Esophagus (tissue), 2 donors: ENCODE measurements at regions not wholly inside any gene's neighbourhood (a gene's known extent, or its start where the extent isn't known, plus 50 kb on each side); places are given as distances from the start of the nearest gene placed in this dataset.

ENCODE experiments used
- H3K27ac ChIP-seq, 2 donors: one replicate each; pipeline ENCODE4 v1.5.1; 2013; ENCODE audit warnings: low read depth in 2 of 2, mild to moderate bottlenecking in 2 of 2, inconsistent platforms in 1 of 2, low read length in 1 of 2, moderate library complexity in 1 of 2
- H3K27me3 ChIP-seq, 2 donors: one replicate each; pipeline ENCODE4 v1.6.1; 2013; ENCODE audit warnings: low read length in 2 of 2, control low read depth in 1 of 2, mild to moderate bottlenecking in 1 of 2; ENCODE audit not compliant: insufficient read depth in 2 of 2, control insufficient read depth in 1 of 2
- H3K36me3 ChIP-seq, 2 donors: one replicate each; pipeline ENCODE4 v1.6.1; 2013; ENCODE audit warnings: low read length in 1 of 2; ENCODE audit not compliant: control insufficient read depth in 2 of 2, insufficient read depth in 2 of 2
- H3K4me1 ChIP-seq, 2 donors: one replicate each; pipeline ENCODE4 v1.6.1; 2013; ENCODE audit warnings: low read length in 1 of 2; ENCODE audit not compliant: control insufficient read depth in 2 of 2, insufficient read depth in 2 of 2
- H3K4me3 ChIP-seq, 2 donors: one replicate each; pipeline ENCODE4 v1.5.1; 2013; ENCODE audit warnings: low read length in 2 of 2, mild to moderate bottlenecking in 2 of 2, low read depth in 1 of 2, moderate library complexity in 1 of 2
- H3K9me3 ChIP-seq, 2 donors: one replicate each; pipeline ENCODE4 v1.6.1; 2013; ENCODE audit warnings: mild to moderate bottlenecking in 2 of 2, low read depth in 1 of 2, low read length in 1 of 2, moderate library complexity in 1 of 2; ENCODE audit not compliant: control insufficient read depth in 2 of 2, insufficient read depth in 1 of 2
- WGBS, 2 donors: extraction: QIAGEN DNeasy Blood & Tissue Kit; methylation state at CpG; one replicate each; pipeline ENCODE4 v1.1.7; 2013; 5-methylcytosine and 5-hydroxymethylcytosine counted together
- donor health status: healthy with polysubstance abuse.
- donor health status: Bipolar disorder and iron deficiency.

GRCh38 chr12:23221066-23221465, 596.1 kb downstream of the ETNK1 start:
- Histone ChIP-seq H3K9me3 (peaks cover 0 to 3% of the 10 kb centered on the region in 2 donors), H3K27ac (no peak overlapping the region), H3K27me3 (no peaks in the 10 kb centered on the region), H3K36me3 (no peaks in the 10 kb centered on the region), H3K4me3 (no peak overlapping the region), H3K4me1 (no peaks in the 10 kb centered on the region)
- WGBS, 2 donors, result 70 to 73% methylated on average over 4 of the region's 4 CpGs

DNA sequence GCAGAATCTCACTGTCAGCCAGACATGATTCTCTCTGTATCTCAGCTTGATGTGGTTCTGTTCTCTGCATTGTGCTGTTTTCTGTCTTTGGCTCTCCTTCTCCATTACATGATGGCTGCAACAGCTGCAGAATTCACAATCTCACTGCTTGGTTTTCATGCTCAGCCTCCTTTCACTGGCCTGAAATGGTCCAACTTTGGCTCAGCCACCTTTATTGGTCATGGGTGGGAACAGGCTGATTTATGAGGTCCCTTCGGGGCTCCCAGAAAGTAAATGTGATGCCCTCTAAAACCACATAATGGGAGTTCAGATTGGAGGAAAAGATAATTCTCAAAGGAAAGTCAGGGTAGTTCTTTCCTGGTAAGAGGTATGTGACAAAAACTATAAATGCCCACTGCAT, 597.0 kb downstream of the ETNK1 start:
- Histone ChIP-seq H3K9me3 (no peaks in the 10 kb centered on the region), H3K36me3 (no peaks in the 10 kb centered on the region), H3K4me3 (no peak overlapping the region), H3K27me3 (no peaks in the 10 kb centered on the region), H3K4me1 (no peaks in the 10 kb centered on the region), H3K27ac (no peak overlapping the region)
- 48 to 67% methylated on average over 1 of the region's 1 CpG for WGBS, 2 donors

DNA sequence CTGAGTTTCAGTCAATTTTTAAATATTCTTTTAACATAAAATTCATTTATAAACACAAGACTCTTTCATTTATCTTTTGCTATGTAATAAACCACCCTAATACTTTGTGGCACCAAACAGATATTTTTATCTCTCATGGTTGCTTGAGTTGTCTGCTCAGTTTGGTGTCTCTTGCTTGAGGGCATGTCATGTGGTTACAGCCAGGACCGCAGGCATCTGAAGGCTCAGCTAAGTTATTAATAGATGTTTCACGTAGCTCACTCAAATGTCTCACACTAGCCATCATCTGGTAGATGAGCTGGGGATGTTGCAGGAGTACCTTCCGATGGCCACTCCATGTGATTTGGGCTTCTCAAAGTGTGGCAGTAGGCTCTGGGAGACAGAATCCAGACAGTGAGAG, 597.8 kb downstream of the ETNK1 start:
- Histone ChIP-seq H3K4me1 (no peaks in the 10 kb centered on the region), H3K9me3 (no peaks in the 10 kb centered on the region), H3K4me3 (no peak overlapping the region), H3K36me3 (no peaks in the 10 kb centered on the region), H3K27me3 (no peaks in the 10 kb centered on the region), H3K27ac (no peak overlapping the region)
- WGBS, 2 donors, result 65 to 71% methylated on average over 3 of the region's 3 CpGs

- H3K4me3 ChIP-seq, result no peak overlapping the region
- H3K9me3 ChIP-seq, result no peaks in the 10 kb centered on the region
- WGBS, 2 donors, result 47 to 73% methylated on average over 2 of the region's 2 CpGs
- H3K36me3 ChIP-seq, result no peaks in the 10 kb centered on the region
- no peaks in the 10 kb centered on the region for H3K27me3 ChIP-seq
- no peak overlapping the region for H3K27ac ChIP-seq
- no peaks in the 10 kb centered on the region for H3K4me1 ChIP-seq
Observed at GRCh38 chr12:23228101-23228500, 603.1 kb downstream of the ETNK1 start.

DNA sequence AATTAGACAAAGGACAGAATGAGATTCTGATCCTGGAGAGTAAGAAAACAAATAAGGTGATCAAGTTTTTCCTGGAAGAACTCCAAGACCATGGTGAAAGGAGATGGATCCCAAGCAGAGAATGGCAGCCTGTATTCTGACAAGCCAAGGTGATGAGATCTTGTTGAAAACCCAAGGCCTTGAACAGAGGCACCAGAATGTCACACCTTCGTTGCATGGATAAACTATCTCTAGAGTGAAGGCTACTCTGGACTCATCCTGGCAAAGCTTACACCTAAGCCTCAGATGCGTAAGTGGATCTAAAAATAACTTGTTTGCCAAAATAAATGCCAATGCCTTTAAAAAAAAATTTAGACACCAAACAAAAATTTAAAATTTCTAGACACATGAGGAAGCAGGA, 605.9 kb downstream of the ETNK1 start:
- no peak overlapping the region for H3K4me3 ChIP-seq
- no peaks in the 10 kb centered on the region for H3K4me1 ChIP-seq
- no peaks in the 10 kb centered on the region for H3K9me3 ChIP-seq
- H3K36me3 ChIP-seq, result no peaks in the 10 kb centered on the region
- no peak overlapping the region for H3K27ac ChIP-seq
- 74 to 76% methylated on average over 2 of the region's 2 CpGs for WGBS, 2 donors
- no peaks in the 10 kb centered on the region for H3K27me3 ChIP-seq

DNA sequence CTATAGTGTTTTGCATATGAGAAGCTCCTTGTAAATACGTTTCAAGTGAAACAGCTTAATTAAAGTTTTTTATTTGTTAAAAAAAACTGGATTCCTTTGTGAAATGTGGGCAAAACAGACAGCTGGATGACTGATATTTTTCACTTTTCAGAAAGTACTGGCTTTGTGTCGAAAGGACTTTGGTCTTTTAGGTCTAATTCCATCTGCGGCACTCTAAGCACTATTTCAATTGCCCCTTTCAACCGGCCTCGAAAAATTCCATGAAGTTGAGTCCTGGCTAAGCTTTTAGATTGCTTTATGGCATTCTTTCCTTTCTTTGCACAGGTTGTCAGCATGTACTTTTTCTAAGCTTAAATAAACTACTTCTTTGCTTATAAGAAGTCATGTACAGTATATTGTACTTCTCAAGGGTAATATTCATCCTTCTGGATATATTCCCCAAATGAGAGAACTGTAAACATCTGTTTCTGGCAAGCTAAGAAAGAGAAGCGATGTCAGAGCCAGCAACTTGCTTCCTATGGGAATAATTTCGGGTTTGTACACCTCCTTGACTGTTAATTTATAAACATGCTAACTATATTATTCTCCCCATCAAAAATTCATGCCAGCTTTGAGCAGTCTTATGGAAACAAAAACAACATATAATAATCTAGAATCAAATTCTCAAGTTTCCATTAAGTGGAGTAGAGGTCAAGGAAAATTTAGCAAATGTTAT, 611.3 kb downstream of the ETNK1 start:
- Histone ChIP-seq H3K27me3 (no peaks in the 10 kb centered on the region), H3K4me3 (no peak overlapping the region), H3K9me3 (no peaks in the 10 kb centered on the region), H3K27ac (no peak overlapping the region), H3K36me3 (no peaks in the 10 kb centered on the region), H3K4me1 (no peaks in the 10 kb centered on the region)
- WGBS, 2 donors, result 40 to 51% methylated on average over 7 of the region's 7 CpGs

GRCh38 chr12:23236811-23237210, 611.8 kb downstream of the ETNK1 start:
- Histone ChIP-seq H3K36me3 (no peaks in the 10 kb centered on the region), H3K27ac (no peak overlapping the region), H3K4me1 (no peaks in the 10 kb centered on the region), H3K4me3 (no peak overlapping the region), H3K9me3 (no peaks in the 10 kb centered on the region), H3K27me3 (no peaks in the 10 kb centered on the region)
- 92 to 98% methylated on average over 1 of the region's 1 CpG for WGBS, 2 donors

GRCh38 chr12:23238190-23238589, 613.2 kb downstream of the ETNK1 start:
- Histone ChIP-seq H3K4me3 (no peak overlapping the region), H3K4me1 (no peaks in the 10 kb centered on the region), H3K36me3 (no peaks in the 10 kb centered on the region), H3K27me3 (no peaks in the 10 kb centered on the region), H3K27ac (no peak overlapping the region), H3K9me3 (no peaks in the 10 kb centered on the region)
- 79 to 81% methylated on average over 3 of the region's 3 CpGs for WGBS, 2 donors

GRCh38 chr12:23238957-23239356, 614.0 kb downstream of the ETNK1 start:
- Histone ChIP-seq H3K27me3 (no peaks in the 10 kb centered on the region), H3K9me3 (no peaks in the 10 kb centered on the region), H3K4me1 (no peaks in the 10 kb centered on the region), H3K36me3 (no peaks in the 10 kb centered on the region), H3K27ac (no peak overlapping the region), H3K4me3 (no peak overlapping the region)

- no peak overlapping the region for H3K4me3 ChIP-seq
- H3K4me1 ChIP-seq, result no peaks in the 10 kb centered on the region
- no peak overlapping the region for H3K27ac ChIP-seq
- 88 to 96% methylated on average over 2 of the region's 2 CpGs for WGBS, 2 donors
- H3K36me3 ChIP-seq, result no peaks in the 10 kb centered on the region
- H3K9me3 ChIP-seq, result no peaks in the 10 kb centered on the region
- H3K27me3 ChIP-seq, result no peaks in the 10 kb centered on the region
Observed at GRCh38 chr12:23245186-23245585, 620.2 kb downstream of the ETNK1 start.
